ENCODE measurements at regions not wholly inside any gene's neighbourhood (a gene's known extent, or its start where the extent isn't known, plus 50 kb on each side); places are given as distances from the start of the nearest gene placed in this dataset.

GRCh38 chr1:217311766-217312165, 319.1 kb downstream of the GPATCH2 start:
- no peak for DNase-seq

GRCh38 chr1:217311269-217311668, 319.6 kb downstream of the GPATCH2 start:
- no peak for DNase-seq

GRCh38 chr1:217281332-217281731, 349.6 kb downstream of the GPATCH2 start:
- no peak for DNase-seq

GRCh38 chr1:217275655-217276398, 355.1 kb downstream of the GPATCH2 start:
- DNase-seq = no peak

- no peak for DNase-seq
Measured at GRCh38 chr1:217274927-217275654, 355.8 kb downstream of the GPATCH2 start.

- no peak for DNase-seq
Measured at GRCh38 chr1:217274416-217274815, 356.5 kb downstream of the GPATCH2 start.

- no peak for DNase-seq
Measured at GRCh38 chr1:217273866-217274265, 357.0 kb downstream of the GPATCH2 start.

- DNase-seq = no peak
Measured at GRCh38 chr1:217272385-217272784, 358.5 kb downstream of the GPATCH2 start.

- DNase-seq = no peak
Measured at GRCh38 chr1:217270101-217270500, 360.8 kb downstream of the GPATCH2 start.

- no peak for DNase-seq
Measured at GRCh38 chr1:217268058-217268457, 362.8 kb downstream of the GPATCH2 start.

GRCh38 chr1:217261636-217262035, 369.3 kb downstream of the GPATCH2 start:
- no peak for DNase-seq

- DNase-seq = no peak
Measured at GRCh38 chr1:217260676-217261075, 370.2 kb downstream of the GPATCH2 start.

- no peak for DNase-seq
Measured at GRCh38 chr1:217253985-217254384, 376.9 kb downstream of the GPATCH2 start.

GRCh38 chr1:217253351-217253750, 377.5 kb downstream of the GPATCH2 start:
- no peak for DNase-seq

- no peak for DNase-seq
Measured at GRCh38 chr1:217251121-217251520, 379.8 kb downstream of the GPATCH2 start.

- no peak for DNase-seq
Measured at GRCh38 chr1:217249857-217250256, 381.0 kb downstream of the GPATCH2 start.

GRCh38 chr1:217244971-217245370, 385.9 kb downstream of the GPATCH2 start:
- no peak for DNase-seq

GRCh38 chr1:217240656-217241055, 390.2 kb downstream of the GPATCH2 start:
- no peak for DNase-seq

- no peak for DNase-seq
Measured at GRCh38 chr1:217238945-217239344, 391.9 kb downstream of the GPATCH2 start.

- no peak for DNase-seq
Measured at GRCh38 chr1:217230412-217230811, 400.5 kb downstream of the GPATCH2 start.

GRCh38 chr1:217228689-217229088, 402.2 kb downstream of the GPATCH2 start:
- DNase-seq = no peak

- no peak for DNase-seq
Measured at GRCh38 chr1:217224201-217224600, 406.7 kb downstream of the GPATCH2 start.

GRCh38 chr1:217214551-217214950, 416.3 kb downstream of the GPATCH2 start:
- DNase-seq = no peak

- no peak for DNase-seq
Measured at GRCh38 chr1:217211486-217211885, 419.4 kb downstream of the GPATCH2 start.

- no peak for DNase-seq
Measured at GRCh38 chr1:217205578-217205977, 425.3 kb downstream of the GPATCH2 start.
